OCI-LY3 (cell line): ENCODE measurements at regions not wholly inside any gene's neighbourhood (a gene's known extent, or its start where the extent isn't known, plus 50 kb on each side); places are given as distances from the start of the nearest gene placed in this dataset.

Experiments used
- EZH2phosphoT487 ChIP-seq: fragments of 200-600 bp; shearing (Covaris generic); IDR thresholded peaks from 2 replicates; pipeline ENCODE4 v1.6.1; 2018; ENCODE audit warnings: antibody characterized with exemption, mixed run types, low read depth
- TF ChIP-seq, protein P1 (sequence below): fragments of 200-600, 300-600 bp; sonication (generic); IDR thresholded peaks from 2 replicates; pipeline ENCODE4 v1.5.1; 2014; ENCODE audit warnings: antibody characterized with exemption, low read length, low read depth

DNA sequence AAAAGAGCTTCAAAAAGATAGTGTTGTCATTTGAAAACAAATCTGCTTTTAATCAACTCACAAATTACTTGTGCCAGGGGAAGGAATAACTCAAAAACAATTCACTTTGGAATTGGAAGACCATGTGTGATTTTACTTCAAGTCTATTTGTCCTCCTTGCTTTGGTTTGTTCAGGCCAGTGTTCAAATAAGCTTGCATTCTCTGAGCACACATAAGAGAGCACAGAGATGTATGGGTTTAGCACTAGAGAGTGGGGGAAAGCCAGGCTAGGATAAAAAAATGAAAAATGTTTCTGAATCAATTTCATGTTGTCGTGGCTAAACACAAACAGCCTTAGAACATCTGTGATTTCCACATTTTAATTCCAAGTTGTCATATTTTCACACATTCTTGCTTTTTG is 325.7 kb upstream of the LYPLAL1 start:
- TF ChIP-seq, protein P1, sequence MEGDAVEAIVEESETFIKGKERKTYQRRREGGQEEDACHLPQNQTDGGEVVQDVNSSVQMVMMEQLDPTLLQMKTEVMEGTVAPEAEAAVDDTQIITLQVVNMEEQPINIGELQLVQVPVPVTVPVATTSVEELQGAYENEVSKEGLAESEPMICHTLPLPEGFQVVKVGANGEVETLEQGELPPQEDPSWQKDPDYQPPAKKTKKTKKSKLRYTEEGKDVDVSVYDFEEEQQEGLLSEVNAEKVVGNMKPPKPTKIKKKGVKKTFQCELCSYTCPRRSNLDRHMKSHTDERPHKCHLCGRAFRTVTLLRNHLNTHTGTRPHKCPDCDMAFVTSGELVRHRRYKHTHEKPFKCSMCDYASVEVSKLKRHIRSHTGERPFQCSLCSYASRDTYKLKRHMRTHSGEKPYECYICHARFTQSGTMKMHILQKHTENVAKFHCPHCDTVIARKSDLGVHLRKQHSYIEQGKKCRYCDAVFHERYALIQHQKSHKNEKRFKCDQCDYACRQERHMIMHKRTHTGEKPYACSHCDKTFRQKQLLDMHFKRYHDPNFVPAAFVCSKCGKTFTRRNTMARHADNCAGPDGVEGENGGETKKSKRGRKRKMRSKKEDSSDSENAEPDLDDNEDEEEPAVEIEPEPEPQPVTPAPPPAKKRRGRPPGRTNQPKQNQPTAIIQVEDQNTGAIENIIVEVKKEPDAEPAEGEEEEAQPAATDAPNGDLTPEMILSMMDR = no peak
- TF ChIP-seq EZH2phosphoT487 = no peak
